NCI-H1105 treated with DMSO at 0.1 percent for 48 hours (cell line): ENCODE measurements at regions not wholly inside any gene's neighbourhood (a gene's known extent, or its start where the extent isn't known, plus 50 kb on each side); places are given as distances from the start of the nearest gene placed in this dataset.
A peak's percentile ranks its signal among the peaks of the same experiment; 100 is the strongest.

ENCODE experiments used
- DNase-seq: peaks from one replicate; lab custom pipeline; 2025; lab: John Stamatoyannopoulos, UW

DNA sequence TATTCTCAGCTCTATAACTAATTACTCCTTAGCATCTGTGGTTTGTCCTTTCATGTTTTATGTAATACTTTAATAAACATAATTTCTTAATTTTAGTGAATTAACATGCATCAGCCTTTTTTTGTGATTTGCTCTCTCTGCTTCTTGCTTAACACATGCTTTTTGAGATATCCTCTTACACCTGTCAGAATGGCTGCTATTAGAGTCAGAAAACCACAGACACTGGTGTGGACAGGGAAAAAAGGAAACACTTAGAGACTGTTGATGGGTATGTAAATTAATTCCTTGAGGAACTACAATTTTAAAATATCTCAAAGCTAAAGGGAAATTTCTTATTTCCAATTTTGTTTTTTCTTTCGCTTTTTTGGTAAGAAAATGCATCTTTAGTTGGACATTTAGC, 549.0 kb downstream of the ZNF804A start:
- DNase-seq: no peak

DNA sequence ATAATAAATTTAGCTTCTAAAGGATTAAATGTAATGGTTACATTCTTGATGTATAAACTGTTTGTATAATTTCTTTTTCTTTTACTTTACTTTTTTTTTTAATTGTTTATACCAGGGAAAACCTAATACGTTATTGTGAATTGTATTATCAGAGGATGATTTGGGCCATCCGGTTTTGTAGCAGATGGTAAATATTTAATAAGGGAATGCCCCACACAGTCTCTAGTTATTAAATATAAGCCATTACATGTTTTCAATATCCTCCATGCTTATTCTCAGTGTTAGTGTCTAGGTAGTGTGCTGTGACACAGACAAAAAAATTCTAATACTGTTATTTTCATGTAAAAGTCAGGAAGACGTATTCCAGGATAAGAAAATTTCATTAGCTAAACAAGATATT, 553.9 kb downstream of the ZNF804A start:
- DNase-seq: no peak

DNA sequence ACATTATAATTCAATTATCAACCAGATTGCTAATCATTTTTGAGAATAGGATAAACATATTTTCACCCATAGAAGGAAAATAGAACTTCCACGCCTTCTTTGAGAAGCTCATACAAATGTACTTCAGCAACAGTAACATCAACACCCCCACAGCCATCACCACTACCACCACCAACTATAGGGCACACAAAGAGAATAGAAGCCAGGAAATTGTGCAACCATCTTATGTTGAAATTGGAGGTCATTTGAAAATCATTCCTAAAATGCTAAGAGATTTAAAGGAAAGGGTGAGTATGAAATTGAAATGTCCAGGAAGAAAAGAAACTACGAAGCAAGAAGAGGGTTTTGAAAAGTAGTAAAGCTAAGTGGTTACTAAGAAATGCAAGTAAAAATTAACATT, 563.4 kb downstream of the ZNF804A start:
- DNase-seq: no peak

DNA sequence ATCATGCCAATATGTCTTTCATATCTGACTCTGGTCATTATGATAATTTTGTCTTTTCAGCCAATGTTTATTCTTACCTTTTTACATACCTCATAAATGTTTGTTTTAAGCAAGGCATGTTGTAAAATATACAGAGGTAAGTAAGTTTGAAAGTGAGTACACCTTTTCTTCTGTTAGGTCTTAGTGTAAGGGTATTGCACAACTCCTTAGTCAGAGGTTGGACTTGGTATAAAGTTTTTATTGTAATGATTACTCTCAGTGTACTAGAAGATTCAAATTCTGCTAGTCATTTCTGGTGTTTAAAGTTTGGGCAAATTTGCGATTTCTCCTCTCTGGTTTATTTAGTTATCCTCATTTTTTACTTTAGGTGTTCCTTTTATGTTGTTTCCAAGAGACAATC, 564.3 kb upstream of the FSIP2 start:
- DNase-seq: no peak

DNA sequence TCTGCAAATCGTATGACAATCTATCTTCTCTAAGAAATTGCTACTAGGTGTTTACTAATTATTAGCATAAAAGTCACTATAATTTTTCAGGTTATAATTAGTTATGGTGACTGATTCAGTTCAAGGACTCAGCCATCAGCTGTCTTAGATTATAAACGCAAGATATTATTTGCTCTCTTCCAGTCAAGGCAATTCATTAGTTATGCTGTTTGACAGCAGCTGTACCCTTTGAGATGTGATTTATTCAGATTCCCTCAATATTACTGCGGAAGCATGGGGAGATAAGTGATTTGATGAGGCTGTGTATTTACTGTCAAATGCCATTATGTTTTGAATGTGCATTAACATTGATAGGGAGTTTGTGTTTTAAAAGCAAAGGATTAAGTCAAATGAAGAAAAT, 558.9 kb upstream of the FSIP2 start:
- peak; percentile 32 for DNase-seq

DNA sequence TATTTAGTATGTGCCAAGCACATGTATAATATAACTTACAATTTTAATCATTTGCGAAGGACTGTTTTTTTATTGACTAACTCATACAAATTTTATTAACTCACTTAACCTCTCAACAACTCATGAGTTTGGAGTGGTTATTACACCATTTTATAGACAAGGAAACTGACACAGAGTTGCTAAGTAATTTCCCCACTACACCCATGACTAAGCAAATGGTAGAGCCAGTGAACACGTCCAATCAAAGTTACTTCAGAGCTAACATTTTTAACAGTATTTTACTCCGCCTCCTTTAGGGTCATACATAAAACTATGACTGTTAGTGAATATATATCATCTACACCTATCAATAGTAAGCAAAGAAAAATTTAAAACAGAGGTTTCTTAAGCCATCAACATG, 556.7 kb upstream of the FSIP2 start:
- no peak for DNase-seq

DNA sequence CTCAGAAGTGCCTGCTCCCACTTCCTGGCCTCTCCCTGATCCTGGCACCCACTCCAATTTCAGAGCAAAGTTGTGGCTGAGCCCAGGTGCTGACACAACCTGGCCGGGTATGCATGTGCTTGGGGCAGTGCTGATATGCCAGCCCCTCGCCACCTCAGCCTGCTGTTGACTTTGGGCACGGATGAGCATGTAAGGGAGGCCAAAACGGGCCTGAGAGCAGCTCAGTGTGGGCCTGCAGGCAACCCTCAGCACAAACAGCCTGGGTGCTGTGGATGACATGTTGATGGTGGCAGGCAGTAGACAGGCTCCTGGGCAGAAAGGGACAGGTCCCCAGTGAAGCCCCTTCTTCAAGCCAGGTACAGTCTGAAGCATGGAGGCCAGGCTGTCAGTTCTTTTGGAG, 553.6 kb upstream of the FSIP2 start:
- DNase-seq: no peak

DNA sequence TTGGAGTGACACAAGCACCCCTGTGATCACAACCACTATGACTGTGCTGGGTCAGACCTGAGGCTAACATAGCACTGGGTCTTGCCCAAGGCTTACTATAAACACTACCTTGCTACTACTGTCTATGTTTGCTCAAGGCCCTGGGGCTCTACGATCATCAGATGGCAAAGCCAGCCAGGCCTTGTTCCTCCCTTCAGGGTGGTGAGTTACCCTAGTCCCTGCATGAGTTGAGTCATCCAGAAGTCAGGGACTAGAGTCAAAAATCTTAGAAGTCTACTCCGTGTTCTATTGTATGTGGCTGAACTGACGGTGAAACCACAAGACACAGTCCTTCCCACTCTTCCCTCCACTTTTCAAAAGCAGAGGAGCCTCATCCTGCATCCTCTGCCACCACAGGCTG, 551.2 kb upstream of the FSIP2 start:
- DNase-seq: no peak

DNA sequence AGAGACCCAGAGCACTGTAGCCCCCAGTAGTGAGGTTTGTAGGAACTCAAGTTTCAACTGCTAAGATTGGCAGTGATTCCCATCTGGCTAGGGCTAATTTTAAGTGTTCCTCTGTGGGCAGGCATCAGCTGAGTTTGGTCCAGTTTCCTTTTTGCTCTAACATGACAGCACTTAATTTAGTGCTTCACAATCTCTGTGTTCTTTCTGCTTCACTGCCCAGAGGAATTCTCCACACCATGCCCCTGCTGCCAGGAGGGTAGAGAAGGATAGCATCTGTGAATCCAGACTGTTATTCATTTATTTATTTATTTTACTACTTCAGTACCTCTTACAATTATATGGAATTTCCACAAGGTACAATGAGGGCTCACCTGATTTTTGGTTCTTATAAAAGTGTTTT, 549.9 kb upstream of the FSIP2 start:
- DNase-seq: no peak

DNA sequence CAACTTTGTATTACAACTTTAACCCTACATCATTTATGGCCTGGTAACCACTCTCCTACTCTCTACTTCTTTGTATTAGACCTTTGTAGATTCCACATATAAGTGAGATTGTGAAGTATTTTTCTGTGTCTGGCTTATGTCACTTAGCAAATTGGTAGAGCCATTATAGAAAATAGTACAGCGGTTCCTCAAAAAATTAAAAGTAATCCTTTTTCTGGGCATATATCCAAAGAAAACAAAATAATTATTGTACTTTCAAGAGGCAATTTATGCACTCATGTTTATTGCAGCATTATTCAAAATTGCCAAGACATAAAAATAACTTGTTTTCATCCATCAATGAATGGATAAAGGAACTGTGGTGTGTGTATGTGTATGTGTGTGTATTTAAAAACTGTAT, 537.5 kb upstream of the FSIP2 start:
- peak; percentile 96 for DNase-seq

DNA sequence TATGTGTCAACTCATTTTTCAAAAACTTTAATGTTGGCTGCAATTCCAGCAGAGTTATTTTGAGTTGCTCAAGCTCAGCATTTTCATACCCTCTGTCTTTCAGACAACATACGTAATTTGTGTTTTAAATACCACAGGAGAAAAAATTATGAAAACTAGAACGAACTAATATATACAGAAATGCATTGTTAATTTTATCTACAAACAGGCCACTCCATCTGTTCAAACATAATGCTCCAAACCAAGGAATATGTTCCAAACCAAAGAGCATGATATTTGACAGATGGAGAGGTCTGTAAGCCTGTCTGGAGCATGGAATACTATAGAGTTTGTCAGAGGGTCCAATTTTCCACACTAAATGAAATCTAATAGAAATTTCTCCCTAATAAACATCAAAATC, 536.2 kb upstream of the FSIP2 start:
- DNase-seq: no peak

DNA sequence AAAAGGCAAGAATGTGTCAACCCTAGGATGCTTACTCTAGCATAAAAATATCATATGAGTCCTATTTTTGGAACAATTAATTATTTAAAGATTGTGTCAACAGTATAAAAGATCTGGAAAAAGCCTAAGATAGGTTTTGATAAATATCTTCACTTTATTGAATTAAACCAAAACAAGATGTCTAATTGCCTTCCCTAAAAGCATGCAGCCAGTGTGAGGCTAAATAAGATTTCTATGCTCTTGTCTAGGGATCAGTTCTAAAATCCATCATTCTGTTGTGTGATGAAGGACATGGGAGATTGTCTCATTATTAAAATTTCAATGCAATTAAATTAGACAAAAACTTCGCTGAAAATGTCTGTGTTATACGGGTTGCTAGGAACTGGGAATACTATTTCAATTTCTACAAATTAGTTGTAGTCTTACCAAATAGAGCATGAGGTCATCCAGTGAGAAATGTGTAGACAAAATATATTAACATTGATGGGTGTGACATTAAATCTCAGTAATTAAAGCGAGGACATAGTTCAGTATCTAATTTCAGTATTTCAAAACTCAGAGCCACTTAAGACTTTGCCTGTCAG, 535.6 kb upstream of the FSIP2 start:
- DNase-seq: no peak

DNA sequence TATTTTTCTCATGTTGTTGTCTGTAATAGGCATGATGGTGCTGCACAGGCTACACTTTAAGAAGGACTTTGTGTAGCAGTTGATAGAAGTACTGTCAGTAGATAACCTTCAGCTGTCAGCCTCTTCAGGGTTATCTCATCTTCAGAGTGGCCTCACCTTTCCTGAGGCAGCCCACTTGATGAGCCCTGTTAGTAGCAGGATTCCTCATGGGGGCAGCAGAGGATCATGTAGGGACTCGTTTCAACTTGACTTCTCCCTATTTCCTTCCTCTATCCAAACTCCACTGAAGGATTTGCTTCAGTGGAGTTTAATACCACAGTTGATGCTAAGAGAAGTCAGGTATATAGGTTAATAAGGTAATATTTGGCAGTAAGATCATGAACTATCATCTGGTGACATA, 530.3 kb upstream of the FSIP2 start:
- peak; percentile 49 for DNase-seq

DNA sequence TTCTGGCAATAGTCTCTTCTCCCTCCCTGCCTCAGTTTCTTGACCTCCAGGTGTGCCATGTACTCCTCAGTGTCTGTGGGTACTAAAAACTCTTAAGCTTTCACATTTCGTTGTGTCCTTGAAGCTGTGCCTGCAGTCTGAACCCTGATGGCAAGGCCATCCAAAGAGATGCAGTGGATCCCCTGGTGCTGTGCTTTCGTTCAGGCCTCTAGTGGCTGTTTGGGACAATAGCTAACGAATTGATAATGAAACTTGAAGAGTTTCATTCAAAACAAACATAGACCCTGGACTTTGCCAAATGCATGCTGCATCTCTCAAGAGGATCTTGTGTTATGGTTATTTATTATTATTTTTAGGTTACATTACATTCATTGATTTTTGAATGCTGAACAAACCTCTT, 523.1 kb upstream of the FSIP2 start:
- DNase-seq: no peak

DNA sequence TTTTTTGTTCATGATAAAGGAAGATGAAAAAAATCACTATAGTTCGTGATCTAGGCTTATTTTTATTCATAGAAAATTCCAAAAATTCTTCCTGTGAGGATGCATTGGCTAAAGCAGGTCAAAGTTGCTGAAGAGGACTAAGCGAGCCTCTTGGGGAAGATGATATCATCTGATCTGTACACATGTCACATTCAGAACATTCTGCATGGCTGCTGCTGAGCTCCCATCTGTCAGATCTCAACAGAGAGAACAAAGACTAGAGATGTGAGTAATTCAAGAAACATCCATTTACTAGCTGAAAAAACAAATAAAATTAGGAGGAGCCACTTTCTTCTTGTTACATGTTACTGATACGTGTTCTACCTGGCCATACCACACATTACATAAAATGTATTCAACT, 518.6 kb upstream of the FSIP2 start:
- no peak for DNase-seq

DNA sequence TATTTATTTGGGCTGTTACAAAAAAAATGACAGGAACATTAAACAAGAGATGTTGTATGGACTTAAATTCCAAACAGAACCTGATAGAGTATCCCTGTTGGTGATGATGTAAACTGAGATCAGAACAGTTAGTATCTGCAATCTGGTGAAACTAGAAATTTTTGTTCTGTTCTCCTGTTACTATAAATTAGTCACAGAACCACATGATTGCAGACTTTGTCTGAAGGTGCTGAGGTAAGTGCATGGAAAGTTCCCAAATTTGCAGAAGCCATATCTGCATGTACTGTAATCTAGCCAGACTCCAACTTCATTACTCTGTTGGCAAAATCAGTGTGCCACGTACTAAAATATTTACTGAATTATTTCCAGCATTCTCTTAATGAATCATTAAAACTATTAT, 516.3 kb upstream of the FSIP2 start:
- DNase-seq: no peak

DNA sequence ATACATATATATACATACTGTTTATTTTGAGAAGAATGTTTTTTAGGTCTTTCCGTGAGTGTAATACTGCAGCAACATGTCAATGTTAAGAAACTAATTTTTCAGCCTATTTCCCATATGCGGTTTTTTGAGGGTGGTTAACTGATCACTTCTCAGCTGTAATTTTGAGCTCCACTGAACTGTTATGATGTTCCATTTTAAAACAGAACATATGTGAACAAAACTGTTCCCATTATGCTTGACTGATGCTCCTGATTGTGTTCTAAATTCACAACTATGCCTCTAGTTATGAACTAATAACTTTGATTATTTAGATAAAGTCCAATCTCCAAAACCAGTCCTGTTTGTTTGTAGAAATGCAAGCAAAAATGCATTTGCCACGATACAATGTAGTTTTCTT, 511.2 kb upstream of the FSIP2 start:
- DNase-seq: no peak

DNA sequence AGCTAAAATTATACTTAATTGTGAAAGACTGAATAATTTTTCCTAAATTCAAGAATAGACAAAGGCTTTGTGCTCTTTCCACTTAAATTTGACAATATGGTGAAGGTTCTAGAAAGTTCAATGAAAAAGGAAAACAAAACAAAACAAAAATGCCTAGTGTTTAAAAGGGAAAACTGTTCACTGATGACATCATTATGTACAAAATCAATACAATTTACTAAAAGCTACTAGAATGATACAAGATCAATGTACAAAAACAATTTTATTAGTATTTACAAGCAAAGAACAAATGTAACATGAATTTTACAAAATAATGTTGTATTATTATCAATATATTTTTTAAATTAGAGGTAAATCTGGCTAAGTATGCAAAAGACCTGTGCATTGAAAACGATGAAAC, 499.1 kb upstream of the FSIP2 start:
- DNase-seq: no peak

DNA sequence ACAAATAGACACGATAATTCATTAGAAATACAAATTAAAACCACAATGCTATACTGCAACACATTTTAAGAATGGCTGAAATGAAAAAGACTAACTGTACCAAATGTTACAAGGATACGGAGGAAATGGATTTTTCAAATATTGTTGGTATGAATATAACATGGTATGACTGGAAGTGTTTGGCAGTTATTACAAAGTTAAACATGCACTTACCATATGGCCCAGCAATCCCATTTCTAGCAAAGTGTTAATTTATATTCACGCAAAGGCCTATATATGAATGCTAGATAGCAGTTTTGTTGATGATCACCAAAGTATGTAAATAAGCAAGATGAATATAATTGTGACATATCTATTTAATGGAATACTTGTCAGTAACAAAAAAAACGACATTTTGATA, 497.8 kb upstream of the FSIP2 start:
- DNase-seq: no peak

DNA sequence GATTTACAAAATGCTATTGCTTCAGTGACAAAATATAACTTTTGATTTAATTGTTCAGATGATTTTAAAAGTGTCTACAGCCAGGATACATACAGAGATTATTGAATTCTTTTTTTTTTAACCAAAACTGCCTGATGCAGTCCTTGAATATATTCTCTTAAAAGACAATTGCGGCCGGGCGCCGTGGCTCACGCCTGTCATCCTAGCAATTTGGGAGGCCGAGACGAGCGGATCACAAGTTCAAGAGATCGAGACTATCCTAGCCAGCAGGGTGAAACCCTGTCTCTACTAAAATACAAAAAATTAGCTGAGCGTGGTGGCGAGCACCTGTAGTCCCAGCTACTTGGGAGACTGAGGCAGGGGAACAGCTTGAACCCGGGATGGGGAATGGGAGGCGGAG, 497.0 kb upstream of the FSIP2 start:
- DNase-seq: no peak

DNA sequence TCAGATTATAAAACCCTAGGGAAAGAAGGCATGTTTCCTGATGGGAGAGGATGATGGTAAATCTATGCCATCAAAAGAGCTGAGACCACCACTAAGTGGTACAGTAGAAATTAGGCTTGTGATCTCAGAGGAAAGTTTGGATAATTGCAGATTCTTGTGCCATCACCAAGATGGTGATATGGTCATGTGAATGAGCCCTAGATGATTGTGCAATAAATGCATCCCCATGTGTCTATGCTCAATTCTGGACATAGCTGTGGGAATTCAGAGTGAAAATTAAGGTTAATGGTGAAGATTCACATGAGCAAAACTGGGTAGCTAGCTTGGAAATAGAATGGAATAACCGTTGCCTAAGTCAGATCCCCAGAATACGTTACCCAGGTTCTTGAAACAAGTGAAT, 496.1 kb upstream of the FSIP2 start:
- DNase-seq: no peak

DNA sequence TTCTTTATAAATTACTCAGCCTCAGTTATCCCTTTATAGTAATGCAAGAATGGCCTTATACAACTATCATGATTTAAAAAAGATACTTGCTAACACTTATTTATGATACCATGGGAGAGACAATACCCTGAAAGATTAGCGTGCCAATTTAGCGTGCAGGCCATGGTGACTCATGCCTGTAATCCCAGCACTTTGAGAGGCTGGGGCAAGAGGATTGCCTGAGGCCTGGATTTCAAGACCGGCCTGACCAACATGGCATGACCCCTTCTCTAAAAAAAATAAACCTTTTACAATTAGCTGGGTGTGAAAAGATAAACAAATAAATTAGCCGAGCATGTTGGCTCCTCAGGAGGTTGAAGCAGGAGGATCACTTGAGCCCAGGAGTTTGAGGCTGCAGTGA, 493.4 kb upstream of the FSIP2 start:
- no peak for DNase-seq

DNA sequence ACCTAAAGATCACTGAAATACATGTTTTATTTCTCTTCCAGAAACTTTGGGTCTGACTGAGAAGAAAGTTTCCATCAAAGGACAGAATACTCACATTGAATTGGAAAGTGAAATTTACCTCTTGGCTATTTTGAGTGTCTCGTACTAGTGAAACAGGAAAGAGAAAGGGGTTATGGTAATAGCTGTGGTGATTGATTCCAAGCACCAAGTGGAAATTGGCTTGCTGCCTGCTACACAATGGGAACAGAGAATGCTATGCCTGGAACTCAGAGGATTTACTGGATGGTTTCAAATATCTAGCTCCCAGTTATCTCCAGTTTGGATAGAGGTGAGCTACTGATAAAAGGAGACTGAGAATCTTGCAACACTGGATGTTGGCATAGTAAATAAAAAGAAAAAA, 492.8 kb upstream of the FSIP2 start:
- DNase-seq: no peak

DNA sequence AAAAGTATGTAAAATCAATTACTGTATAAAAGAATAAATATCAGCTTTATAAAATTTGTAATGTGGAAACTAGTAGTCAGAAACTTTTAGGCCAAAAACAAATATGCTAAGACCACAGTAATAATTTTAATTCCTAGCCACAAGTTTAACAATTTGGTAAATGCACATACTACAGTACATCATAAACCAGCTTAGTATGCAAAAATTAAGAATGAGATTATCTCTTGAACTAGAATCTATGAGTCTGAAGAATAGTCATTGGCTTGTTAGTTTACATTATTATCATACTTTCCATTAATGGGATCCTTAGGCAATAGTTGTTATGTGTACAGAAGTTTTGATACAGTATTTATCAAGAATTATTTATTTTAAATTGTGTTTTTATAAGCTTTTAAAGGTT, 491.9 kb upstream of the FSIP2 start:
- no peak for DNase-seq

DNA sequence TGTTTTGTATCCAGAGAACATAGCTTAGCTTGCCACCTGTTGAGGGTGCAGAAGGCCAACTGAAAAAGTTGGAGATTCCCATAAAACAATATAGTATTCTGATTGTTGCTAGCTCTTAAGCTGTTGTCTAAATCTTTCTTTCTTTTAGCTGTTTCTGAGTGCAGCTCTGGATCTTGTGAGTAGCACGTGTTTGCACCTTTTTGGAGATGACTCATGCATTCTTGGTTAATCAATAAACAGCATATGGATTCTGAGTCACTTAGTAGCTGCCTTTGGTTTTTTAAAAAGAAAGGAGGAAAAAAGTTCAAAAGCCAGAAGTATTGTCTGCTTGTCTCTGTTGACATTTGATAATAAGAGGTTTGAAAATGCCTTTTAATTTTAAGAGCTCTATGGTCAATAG, 483.0 kb upstream of the FSIP2 start:
- DNase-seq: no peak
